ENCODE measurements at regions not wholly inside any gene's neighbourhood (a gene's known extent, or its start where the extent isn't known, plus 50 kb on each side); places are given as distances from the start of the nearest gene placed in this dataset.

- no peak overlapping the region for H3K27ac ChIP-seq (ENCODE audit: low read length)
Measured at GRCh38 chr22:48752451-48753380, 1075.0 kb downstream of the BRD1 start.

GRCh38 chr22:48751539-48752437, 1075.9 kb downstream of the BRD1 start:
- H3K4me3 ChIP-seq (ENCODE audit: low read depth in 2 of 2, low read length in 2 of 2), result no peak overlapping the region
- POLR2A ChIA-PET, result interaction anchor here (0.7 kb wide), 1 partner anchor 202 kb away, joined by 3 read pairs; no protein-coding TSS in a partner anchor
- no peak for DNase-seq (ENCODE audit: low read depth, low spot score)
- BruUV-seq (replicated peaks), result no TSS peak
- H3K4me1 ChIP-seq (ENCODE audit: control insufficient read depth, insufficient read depth, low read length), result no peaks in the 10 kb centered on the region
- no peaks in the 10 kb centered on the region for H3K27me3 ChIP-seq (ENCODE audit: control insufficient read depth, insufficient read depth, low read length)
- in situ Hi-C loops (cut with HindIII; ENCODE audit: low pct_unique_long_range_greater_than_20kb, low sequenced_read_pairs) (no loop called here), intact Hi-C loops (cut with micrococcal nuclease; ENCODE audit: unreplicated experiment) (no loop called here)
- CTCF ChIA-PET, result no interaction called here
- TF ChIP-seq SIN3A (IDR thresholded peaks at IDR 0.05; ENCODE audit: borderline replicate concordance, insufficient read depth, low read depth, low read length) (no peak), POLR2AphosphoS5 (IDR thresholded peaks at IDR 0.05; ENCODE audit: low read depth, low read length) (no peak), TCF7L2 (IDR thresholded peaks at IDR 0.05; ENCODE audit: low read depth, low read length) (no peak)
- TF ChIP-seq, protein P1, sequence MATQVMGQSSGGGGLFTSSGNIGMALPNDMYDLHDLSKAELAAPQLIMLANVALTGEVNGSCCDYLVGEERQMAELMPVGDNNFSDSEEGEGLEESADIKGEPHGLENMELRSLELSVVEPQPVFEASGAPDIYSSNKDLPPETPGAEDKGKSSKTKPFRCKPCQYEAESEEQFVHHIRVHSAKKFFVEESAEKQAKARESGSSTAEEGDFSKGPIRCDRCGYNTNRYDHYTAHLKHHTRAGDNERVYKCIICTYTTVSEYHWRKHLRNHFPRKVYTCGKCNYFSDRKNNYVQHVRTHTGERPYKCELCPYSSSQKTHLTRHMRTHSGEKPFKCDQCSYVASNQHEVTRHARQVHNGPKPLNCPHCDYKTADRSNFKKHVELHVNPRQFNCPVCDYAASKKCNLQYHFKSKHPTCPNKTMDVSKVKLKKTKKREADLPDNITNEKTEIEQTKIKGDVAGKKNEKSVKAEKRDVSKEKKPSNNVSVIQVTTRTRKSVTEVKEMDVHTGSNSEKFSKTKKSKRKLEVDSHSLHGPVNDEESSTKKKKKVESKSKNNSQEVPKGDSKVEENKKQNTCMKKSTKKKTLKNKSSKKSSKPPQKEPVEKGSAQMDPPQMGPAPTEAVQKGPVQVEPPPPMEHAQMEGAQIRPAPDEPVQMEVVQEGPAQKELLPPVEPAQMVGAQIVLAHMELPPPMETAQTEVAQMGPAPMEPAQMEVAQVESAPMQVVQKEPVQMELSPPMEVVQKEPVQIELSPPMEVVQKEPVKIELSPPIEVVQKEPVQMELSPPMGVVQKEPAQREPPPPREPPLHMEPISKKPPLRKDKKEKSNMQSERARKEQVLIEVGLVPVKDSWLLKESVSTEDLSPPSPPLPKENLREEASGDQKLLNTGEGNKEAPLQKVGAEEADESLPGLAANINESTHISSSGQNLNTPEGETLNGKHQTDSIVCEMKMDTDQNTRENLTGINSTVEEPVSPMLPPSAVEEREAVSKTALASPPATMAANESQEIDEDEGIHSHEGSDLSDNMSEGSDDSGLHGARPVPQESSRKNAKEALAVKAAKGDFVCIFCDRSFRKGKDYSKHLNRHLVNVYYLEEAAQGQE (IDR thresholded peaks at IDR 0.05; ENCODE audit: insufficient read depth in 1 of 2, low read depth in 2 of 2, low read length in 1 of 2), result no peak
- TF ChIP-seq, protein P2, sequence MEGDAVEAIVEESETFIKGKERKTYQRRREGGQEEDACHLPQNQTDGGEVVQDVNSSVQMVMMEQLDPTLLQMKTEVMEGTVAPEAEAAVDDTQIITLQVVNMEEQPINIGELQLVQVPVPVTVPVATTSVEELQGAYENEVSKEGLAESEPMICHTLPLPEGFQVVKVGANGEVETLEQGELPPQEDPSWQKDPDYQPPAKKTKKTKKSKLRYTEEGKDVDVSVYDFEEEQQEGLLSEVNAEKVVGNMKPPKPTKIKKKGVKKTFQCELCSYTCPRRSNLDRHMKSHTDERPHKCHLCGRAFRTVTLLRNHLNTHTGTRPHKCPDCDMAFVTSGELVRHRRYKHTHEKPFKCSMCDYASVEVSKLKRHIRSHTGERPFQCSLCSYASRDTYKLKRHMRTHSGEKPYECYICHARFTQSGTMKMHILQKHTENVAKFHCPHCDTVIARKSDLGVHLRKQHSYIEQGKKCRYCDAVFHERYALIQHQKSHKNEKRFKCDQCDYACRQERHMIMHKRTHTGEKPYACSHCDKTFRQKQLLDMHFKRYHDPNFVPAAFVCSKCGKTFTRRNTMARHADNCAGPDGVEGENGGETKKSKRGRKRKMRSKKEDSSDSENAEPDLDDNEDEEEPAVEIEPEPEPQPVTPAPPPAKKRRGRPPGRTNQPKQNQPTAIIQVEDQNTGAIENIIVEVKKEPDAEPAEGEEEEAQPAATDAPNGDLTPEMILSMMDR (IDR thresholded peaks at IDR 0.05), result no peak
- no peak for ATAC-seq
- no peak overlapping the region for H3K27ac ChIP-seq (ENCODE audit: low read length)
- H3K36me3 ChIP-seq (ENCODE audit: control insufficient read depth, insufficient read depth, low read length), result no peaks in the 10 kb centered on the region
- H3K9me3 ChIP-seq (ENCODE audit: control insufficient read depth, insufficient read depth, low read depth, low read length), result no peaks in the 10 kb centered on the region

More at GRCh38 chr22:48752451-48753380, 1075.0 kb downstream of the BRD1 start:
- no peaks in the 10 kb centered on the region for H3K9me3 ChIP-seq (ENCODE audit: control insufficient read depth, insufficient read depth, low read depth, low read length)
- intact Hi-C loops (cut with micrococcal nuclease; ENCODE audit: unreplicated experiment), result no loop called here
- DNase-seq (ENCODE audit: low read depth, low spot score) (no peak), ATAC-seq (no peak)
- TF ChIP-seq SIN3A (IDR thresholded peaks at IDR 0.05; ENCODE audit: borderline replicate concordance, insufficient read depth, low read depth, low read length) (no peak), TCF7L2 (IDR thresholded peaks at IDR 0.05; ENCODE audit: low read depth, low read length) (no peak), POLR2AphosphoS5 (IDR thresholded peaks at IDR 0.05; ENCODE audit: low read depth, low read length) (no peak)
- TF ChIP-seq, protein P1 (IDR thresholded peaks at IDR 0.05; ENCODE audit: insufficient read depth in 1 of 2, low read depth in 2 of 2, low read length in 1 of 2), result no peak
- TF ChIP-seq, protein P2 (IDR thresholded peaks at IDR 0.05), result no peak
- CTCF ChIA-PET, result no interaction called here
- no peaks in the 10 kb centered on the region for H3K27me3 ChIP-seq (ENCODE audit: control insufficient read depth, insufficient read depth, low read length)
- POLR2A ChIA-PET, result interaction anchor here (0.6 kb wide), 1 partner anchor 904 kb away, joined by 7 read pairs; no protein-coding TSS in a partner anchor
- no TSS peak for BruUV-seq (replicated peaks)
- in situ Hi-C loops (cut with HindIII; ENCODE audit: low pct_unique_long_range_greater_than_20kb, low sequenced_read_pairs), result no loop called here
- no peaks in the 10 kb centered on the region for H3K36me3 ChIP-seq (ENCODE audit: control insufficient read depth, insufficient read depth, low read length)
- no peaks in the 10 kb centered on the region for H3K4me1 ChIP-seq (ENCODE audit: control insufficient read depth, insufficient read depth, low read length)
- no peak overlapping the region for H3K4me3 ChIP-seq (ENCODE audit: low read depth in 2 of 2, low read length in 2 of 2)

Measured in Panc1 (cell line).